Hepatocyte (in vitro differentiated cells): ENCODE measurements at regions not wholly inside any gene's neighbourhood (a gene's known extent, or its start where the extent isn't known, plus 50 kb on each side); places are given as distances from the start of the nearest gene placed in this dataset.

ENCODE experiments used
- EZH2 ChIP-seq: fragments of 200-600 bp; sonication (generic); IDR thresholded peaks from 2 replicates; pipeline ENCODE4 v1.6.1; 2016; ENCODE audit warnings: antibody characterized with exemption, mild to moderate bottlenecking, borderline replicate concordance
- EZH2phosphoT487 ChIP-seq: fragments of 200-600 bp; sonication (generic); IDR thresholded peaks from one replicate; pipeline ENCODE4 v1.6.1; 2018; ENCODE audit warnings: antibody characterized with exemption, mild to moderate bottlenecking, low read depth, moderate library complexity; ENCODE audit not compliant: unreplicated experiment, severe bottlenecking
- TF ChIP-seq, protein P1 (sequence below): fragments of 200-600 bp; sonication (generic); IDR thresholded peaks from 2 replicates; pipeline ENCODE4 v1.5.1; 2016; ENCODE audit warnings: antibody characterized with exemption, mild to moderate bottlenecking; ENCODE audit not compliant: poor library complexity

DNA sequence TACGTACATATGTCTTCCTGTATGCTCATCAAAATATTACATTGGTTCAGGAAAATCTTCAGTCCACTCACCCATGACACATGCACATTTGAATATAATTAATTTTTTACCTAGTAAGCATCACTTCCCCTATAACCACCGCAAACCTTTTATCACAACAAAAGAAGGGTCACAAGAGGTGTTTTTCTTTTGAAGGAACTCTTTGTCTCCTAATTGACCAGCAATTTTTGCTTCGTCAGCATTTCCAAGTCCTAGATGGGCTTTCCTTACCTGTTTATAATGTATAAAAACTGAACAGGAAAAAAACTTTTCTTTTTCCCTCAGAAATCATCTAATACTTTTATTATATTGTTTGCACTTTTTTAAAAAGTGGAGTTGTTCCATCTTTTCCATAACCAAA is 631.3 kb downstream of the PLA2G4A start:
- TF ChIP-seq, protein P1, sequence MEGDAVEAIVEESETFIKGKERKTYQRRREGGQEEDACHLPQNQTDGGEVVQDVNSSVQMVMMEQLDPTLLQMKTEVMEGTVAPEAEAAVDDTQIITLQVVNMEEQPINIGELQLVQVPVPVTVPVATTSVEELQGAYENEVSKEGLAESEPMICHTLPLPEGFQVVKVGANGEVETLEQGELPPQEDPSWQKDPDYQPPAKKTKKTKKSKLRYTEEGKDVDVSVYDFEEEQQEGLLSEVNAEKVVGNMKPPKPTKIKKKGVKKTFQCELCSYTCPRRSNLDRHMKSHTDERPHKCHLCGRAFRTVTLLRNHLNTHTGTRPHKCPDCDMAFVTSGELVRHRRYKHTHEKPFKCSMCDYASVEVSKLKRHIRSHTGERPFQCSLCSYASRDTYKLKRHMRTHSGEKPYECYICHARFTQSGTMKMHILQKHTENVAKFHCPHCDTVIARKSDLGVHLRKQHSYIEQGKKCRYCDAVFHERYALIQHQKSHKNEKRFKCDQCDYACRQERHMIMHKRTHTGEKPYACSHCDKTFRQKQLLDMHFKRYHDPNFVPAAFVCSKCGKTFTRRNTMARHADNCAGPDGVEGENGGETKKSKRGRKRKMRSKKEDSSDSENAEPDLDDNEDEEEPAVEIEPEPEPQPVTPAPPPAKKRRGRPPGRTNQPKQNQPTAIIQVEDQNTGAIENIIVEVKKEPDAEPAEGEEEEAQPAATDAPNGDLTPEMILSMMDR: no peak
- TF ChIP-seq EZH2phosphoT487: no peak
- no peak for TF ChIP-seq EZH2
